A549 (cell line): ENCODE measurements at regions not wholly inside any gene's neighbourhood (a gene's known extent, or its start where the extent isn't known, plus 50 kb on each side); places are given as distances from the start of the nearest gene placed in this dataset.

Source experiments
- ATAC-seq, 2 experiments: fragments of 200-7000 bp in 1 of 2; fragments of >200 bp in 1 of 2; cut with Nextera tagmentation in 1 of 2; cut with Tn5 transposase in 1 of 2; 3 replicates each; pipeline versions ENCODE4 v1.8.0 to v1.9.1; 2018 to 2020; ENCODE audit warnings: mild to moderate bottlenecking in 1 of 2, moderate library complexity in 1 of 2
- CTCF ChIA-PET: fragments of 300-600 bp; sonication (Branson Sonifier 250); formaldehyde crosslinking; extraction: SDS; loops from one replicate; lab custom pipeline; 2021; ENCODE audit warnings: antibody characterized with exemption, inconsistent platforms; lab: Yijun Ruan, JAX
- POLR2A ChIA-PET: fragments of 350-600 bp; formaldehyde crosslinking; extraction: SDS; loops from one replicate; lab custom pipeline; 2021; ENCODE audit warnings: antibody characterized with exemption, inconsistent platforms; lab: Yijun Ruan, JAX
- DNase-seq, 2 experiments: peaks; one replicate each; pipeline versions ENCODE4 v3.0.0 to v3.0.0-alpha.2; 2011 to 2016; ENCODE audit warnings: low read depth in 1 of 2, low spot score in 1 of 2
- FAIRE-seq: peaks from 2 replicates; lab custom pipeline; 2011; peaks lifted over from hg19 to GRCh38; lab: Jason Lieb, UNC
- H3K27ac ChIP-seq, 2 experiments: fragments of >200 bp; sonication (Bioruptor Twin); formaldehyde crosslinking; 3 replicates each; pipeline ENCODE4 v1.5.1; 2016 to 2017
- H3K4me1 ChIP-seq: fragments of >200 bp; sonication (Bioruptor Twin); formaldehyde crosslinking; 3 replicates; pipeline ENCODE4 v1.6.1; 2016
- H3K4me2 ChIP-seq: fragments of >200 bp; sonication (Bioruptor Twin); formaldehyde crosslinking; 3 replicates; pipeline ENCODE4 v1.6.1; 2016
- H3K4me3 ChIP-seq: fragments of >200 bp; sonication (Bioruptor Twin); formaldehyde crosslinking; 3 replicates; pipeline ENCODE4 v1.5.1; 2016
- H3K9me3 ChIP-seq: fragments of >200 bp; sonication (Bioruptor Twin); formaldehyde crosslinking; 3 replicates; pipeline ENCODE4 v1.6.1; 2016
- ATOH8 ChIP-seq: fragments of 250-450 bp; sonication (Bioruptor Pico); IDR thresholded peaks from 2 replicates; pipeline ENCODE4 v1.5.0; 2020; ENCODE audit warnings: low read depth, mild to moderate bottlenecking, moderate library complexity
- CBX2 ChIP-seq: fragments of 200-600 bp; sonication (generic); IDR thresholded peaks from 2 replicates; pipeline ENCODE4 v1.6.1; 2016; ENCODE audit warnings: low read depth, mild to moderate bottlenecking, borderline replicate concordance
- CHD2 ChIP-seq: fragments of 150-350 bp; IDR thresholded peaks from 2 replicates; pipeline ENCODE4 v1.6.1; 2014; ENCODE audit warnings: low read length; ENCODE audit not compliant: partially characterized antibody
- CHD4 ChIP-seq: fragments of 200-600 bp; sonication (generic); IDR thresholded peaks from 2 replicates; pipeline ENCODE4 v1.6.1; 2016; ENCODE audit warnings: antibody characterized with exemption, mild to moderate bottlenecking, borderline replicate concordance
- EHF ChIP-seq: fragments of 250-450 bp; sonication (Bioruptor Pico); IDR thresholded peaks from 2 replicates; pipeline ENCODE4 v1.5.0; 2020; ENCODE audit warnings: mild to moderate bottlenecking
- FOXS1 ChIP-seq: fragments of 250-450 bp; sonication (Bioruptor Pico); IDR thresholded peaks from 2 replicates; pipeline ENCODE4 v1.5.0; 2020; ENCODE audit warnings: mild to moderate bottlenecking, moderate library complexity
- GATA3 ChIP-seq: IDR thresholded peaks from 2 replicates; pipeline ENCODE4 v1.6.1; 2012; ENCODE audit warnings: borderline replicate concordance
- HDAC2 ChIP-seq: fragments of 200-600 bp; sonication (generic); IDR thresholded peaks from 2 replicates; pipeline ENCODE4 v1.6.1; 2016
- HES2 ChIP-seq: fragments of >200 bp; sonication (Bioruptor Twin); formaldehyde crosslinking; IDR thresholded peaks from 2 replicates; pipeline ENCODE4 v1.6.1; 2016
- HOXB13 ChIP-seq: fragments of 250-450 bp; sonication (Bioruptor Pico); IDR thresholded peaks from 2 replicates; pipeline ENCODE4 v1.5.0; 2020; ENCODE audit warnings: low read depth, mild to moderate bottlenecking, moderate library complexity
- JUN ChIP-seq, 2 experiments: fragments of >200 bp; sonication (Bioruptor Twin); formaldehyde crosslinking; IDR thresholded peaks; 2 replicates in 1 of 2; 3 replicates in 1 of 2; pipeline ENCODE4 v1.6.1; 2016 to 2017
- KDM5A ChIP-seq: fragments of 200-600 bp; sonication (generic); IDR thresholded peaks from 2 replicates; pipeline ENCODE4 v1.6.1; 2016; ENCODE audit warnings: antibody characterized with exemption, mild to moderate bottlenecking
- MAX ChIP-seq: IDR thresholded peaks from 2 replicates; pipeline ENCODE4 v1.6.1; 2012
- MYC ChIP-seq: IDR thresholded peaks from 2 replicates; pipeline ENCODE4 v1.6.1; 2012; ENCODE audit warnings: mild to moderate bottlenecking, inconsistent platforms, low read length, improper control_type of control experiment, borderline replicate concordance
- NFE2L2 ChIP-seq: fragments of 150-350 bp; conservative IDR thresholded peaks from 2 replicates; pipeline ENCODE4 v1.6.1; 2014; ENCODE audit warnings: low read length
- NR3C1 ChIP-seq: fragments of >200 bp; sonication (Bioruptor Twin); formaldehyde crosslinking; IDR thresholded peaks from 3 replicates; pipeline ENCODE4 v1.6.1; 2017
- PHF8 ChIP-seq: fragments of 200-600 bp; sonication (generic); IDR thresholded peaks from 2 replicates; pipeline ENCODE4 v1.6.1; 2016; ENCODE audit warnings: low read depth, mild to moderate bottlenecking, antibody characterized with exemption, moderate library complexity, borderline replicate concordance
- POLR2AphosphoS2 ChIP-seq: conservative IDR thresholded peaks from 2 replicates; pipeline ENCODE4 v1.6.1; 2012; ENCODE audit warnings: low read length, improper control_type of control experiment, inconsistent platforms
- RARB ChIP-seq: fragments of 250-450 bp; sonication (Bioruptor Pico); IDR thresholded peaks from 2 replicates; pipeline ENCODE4 v1.8.0; 2021; ENCODE audit warnings: mild to moderate bottlenecking, moderate library complexity
- TFCP2L1 ChIP-seq: fragments of 250-450 bp; sonication (Bioruptor Pico); IDR thresholded peaks from 2 replicates; pipeline ENCODE4 v1.5.0; 2021; ENCODE audit warnings: mild to moderate bottlenecking
- ZSCAN20 ChIP-seq: fragments of 250-450 bp; sonication (Bioruptor Pico); IDR thresholded peaks from 2 replicates; pipeline ENCODE4 v1.8.0; 2022; ENCODE audit warnings: mild to moderate bottlenecking, moderate library complexity
- WGBS: methylation state at CpG from one replicate; pipeline ENCODE4 v1.1.6; 2017; ENCODE audit errors: missing lambda C conversion rate; 5-methylcytosine and 5-hydroxymethylcytosine counted together
- TF ChIP-seq, protein P1 (sequence below): fragments of 200-600 bp; sonication (generic); IDR thresholded peaks from 2 replicates; pipeline ENCODE4 v1.6.1; 2016; ENCODE audit warnings: antibody characterized with exemption, mild to moderate bottlenecking, moderate library complexity
- TF ChIP-seq, protein P2 (sequence below): fragments of >200 bp; sonication (Bioruptor Twin); formaldehyde crosslinking; IDR thresholded peaks from 3 replicates; pipeline ENCODE4 v1.5.1; 2016

DNA sequence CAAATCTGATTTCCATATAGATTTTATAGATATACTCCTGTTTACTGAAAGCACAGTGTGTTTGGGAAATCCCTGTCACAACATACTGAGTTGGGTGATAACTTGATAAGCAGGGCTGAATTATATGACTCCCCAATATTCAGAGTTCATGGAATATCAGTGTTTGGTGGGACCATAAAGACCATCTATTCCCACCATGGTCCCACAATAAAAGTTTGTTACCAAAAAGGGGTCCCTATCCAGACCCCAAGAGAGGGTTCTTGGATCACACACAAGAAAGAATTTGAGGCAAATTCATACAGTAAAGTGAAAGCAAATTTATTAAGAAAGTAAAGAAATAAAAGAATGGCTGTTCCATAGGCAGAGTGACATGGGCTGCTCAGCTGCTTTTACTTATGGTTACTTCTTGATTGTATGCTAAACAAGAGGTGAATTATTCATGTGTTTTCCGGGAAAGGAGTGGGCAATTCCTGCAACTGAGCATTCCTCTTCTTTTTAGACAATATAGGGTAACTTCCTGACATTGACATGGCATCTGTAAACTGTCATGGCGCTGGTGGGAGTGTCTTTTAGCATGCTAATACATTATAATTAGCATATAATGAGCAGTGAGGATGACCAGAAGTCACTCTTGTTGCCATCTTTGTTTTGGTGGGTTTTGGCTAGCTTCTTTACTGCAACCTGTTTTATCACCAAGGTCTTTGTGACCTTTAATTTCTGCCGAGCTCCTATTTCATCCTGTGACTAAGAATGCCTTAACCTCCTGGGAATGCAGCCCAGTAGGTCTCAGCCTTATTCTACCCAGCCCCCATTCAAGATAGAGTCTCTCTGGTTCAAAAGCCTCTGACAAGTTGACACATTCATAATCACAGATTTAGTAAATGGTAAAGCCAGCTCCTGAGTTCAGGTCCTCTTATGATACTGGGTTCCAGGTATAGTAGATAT, 240.6 kb upstream of the PDGFD start:
- TF ChIP-seq, protein P1, sequence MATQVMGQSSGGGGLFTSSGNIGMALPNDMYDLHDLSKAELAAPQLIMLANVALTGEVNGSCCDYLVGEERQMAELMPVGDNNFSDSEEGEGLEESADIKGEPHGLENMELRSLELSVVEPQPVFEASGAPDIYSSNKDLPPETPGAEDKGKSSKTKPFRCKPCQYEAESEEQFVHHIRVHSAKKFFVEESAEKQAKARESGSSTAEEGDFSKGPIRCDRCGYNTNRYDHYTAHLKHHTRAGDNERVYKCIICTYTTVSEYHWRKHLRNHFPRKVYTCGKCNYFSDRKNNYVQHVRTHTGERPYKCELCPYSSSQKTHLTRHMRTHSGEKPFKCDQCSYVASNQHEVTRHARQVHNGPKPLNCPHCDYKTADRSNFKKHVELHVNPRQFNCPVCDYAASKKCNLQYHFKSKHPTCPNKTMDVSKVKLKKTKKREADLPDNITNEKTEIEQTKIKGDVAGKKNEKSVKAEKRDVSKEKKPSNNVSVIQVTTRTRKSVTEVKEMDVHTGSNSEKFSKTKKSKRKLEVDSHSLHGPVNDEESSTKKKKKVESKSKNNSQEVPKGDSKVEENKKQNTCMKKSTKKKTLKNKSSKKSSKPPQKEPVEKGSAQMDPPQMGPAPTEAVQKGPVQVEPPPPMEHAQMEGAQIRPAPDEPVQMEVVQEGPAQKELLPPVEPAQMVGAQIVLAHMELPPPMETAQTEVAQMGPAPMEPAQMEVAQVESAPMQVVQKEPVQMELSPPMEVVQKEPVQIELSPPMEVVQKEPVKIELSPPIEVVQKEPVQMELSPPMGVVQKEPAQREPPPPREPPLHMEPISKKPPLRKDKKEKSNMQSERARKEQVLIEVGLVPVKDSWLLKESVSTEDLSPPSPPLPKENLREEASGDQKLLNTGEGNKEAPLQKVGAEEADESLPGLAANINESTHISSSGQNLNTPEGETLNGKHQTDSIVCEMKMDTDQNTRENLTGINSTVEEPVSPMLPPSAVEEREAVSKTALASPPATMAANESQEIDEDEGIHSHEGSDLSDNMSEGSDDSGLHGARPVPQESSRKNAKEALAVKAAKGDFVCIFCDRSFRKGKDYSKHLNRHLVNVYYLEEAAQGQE: no peak
- TF ChIP-seq CHD2 (no peak), MAX (no peak), HES2 (no peak), KDM5A (no peak), EHF (CRISPR knock-in tag) (no peak), CHD4 (no peak), HOXB13 (no peak), FOXS1 (no peak), RARB (CRISPR knock-in tag) (no peak), HDAC2 (no peak), JUN (IDR thresholded peaks at IDR 0.05) (no peak), NR3C1 (no peak), MYC (no peak), POLR2AphosphoS2 (no peak)
- TF ChIP-seq, protein P2, sequence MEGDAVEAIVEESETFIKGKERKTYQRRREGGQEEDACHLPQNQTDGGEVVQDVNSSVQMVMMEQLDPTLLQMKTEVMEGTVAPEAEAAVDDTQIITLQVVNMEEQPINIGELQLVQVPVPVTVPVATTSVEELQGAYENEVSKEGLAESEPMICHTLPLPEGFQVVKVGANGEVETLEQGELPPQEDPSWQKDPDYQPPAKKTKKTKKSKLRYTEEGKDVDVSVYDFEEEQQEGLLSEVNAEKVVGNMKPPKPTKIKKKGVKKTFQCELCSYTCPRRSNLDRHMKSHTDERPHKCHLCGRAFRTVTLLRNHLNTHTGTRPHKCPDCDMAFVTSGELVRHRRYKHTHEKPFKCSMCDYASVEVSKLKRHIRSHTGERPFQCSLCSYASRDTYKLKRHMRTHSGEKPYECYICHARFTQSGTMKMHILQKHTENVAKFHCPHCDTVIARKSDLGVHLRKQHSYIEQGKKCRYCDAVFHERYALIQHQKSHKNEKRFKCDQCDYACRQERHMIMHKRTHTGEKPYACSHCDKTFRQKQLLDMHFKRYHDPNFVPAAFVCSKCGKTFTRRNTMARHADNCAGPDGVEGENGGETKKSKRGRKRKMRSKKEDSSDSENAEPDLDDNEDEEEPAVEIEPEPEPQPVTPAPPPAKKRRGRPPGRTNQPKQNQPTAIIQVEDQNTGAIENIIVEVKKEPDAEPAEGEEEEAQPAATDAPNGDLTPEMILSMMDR: no peak
- FAIRE-seq: no peak
- CTCF ChIA-PET: no interaction called here
- DNase-seq: no peak
- Histone ChIP-seq H3K4me3 (no peak overlapping the region), H3K4me1 (no peaks in the 10 kb centered on the region), H3K27ac (no peak overlapping the region), H3K4me2 (no peak overlapping the region), H3K9me3 (no peaks in the 10 kb centered on the region)
- WGBS: 16% methylated on average over 3 of the region's 3 CpGs
- POLR2A ChIA-PET: no interaction called here
- no peak for ATAC-seq

DNA sequence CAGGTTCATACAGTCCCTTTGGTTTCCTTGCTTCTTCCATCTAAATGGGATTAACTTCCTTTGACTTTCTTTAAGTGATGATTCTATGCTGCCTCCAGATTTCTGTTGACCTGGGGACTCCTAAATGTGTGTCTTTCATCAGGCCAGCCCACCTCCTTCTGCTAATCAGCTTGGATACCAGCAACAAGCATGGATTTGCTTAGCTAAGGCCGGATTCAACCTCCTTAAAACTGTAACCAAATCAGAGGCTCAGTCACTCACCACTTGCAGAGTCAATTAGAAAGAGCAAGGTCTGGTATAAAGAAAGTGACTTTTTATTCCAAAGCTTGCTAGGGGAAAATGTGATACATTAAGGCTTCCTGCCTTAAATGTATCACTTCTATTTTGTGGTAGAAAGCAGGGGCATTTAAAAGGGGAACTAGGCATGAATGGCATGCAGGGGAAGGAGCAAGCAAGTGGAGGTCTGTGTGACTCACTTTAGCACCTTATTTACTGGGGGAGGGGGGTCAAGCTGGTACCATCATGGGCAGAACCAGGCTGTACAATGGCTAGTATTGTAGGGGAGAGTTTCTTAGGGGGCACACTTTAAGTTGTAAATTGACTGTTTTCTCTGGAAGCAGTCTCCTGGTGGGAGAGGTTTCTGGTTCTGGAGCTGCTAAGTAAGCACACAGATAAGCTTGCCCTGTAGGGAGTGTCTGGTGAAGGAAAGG, 239.0 kb upstream of the PDGFD start:
- no peaks in the 10 kb centered on the region for H3K9me3 ChIP-seq
- ATAC-seq (no peak), FAIRE-seq (no peak), DNase-seq (no peak)
- ChIA-PET POLR2A (no interaction called here), CTCF (no interaction called here)
- no peak overlapping the region for H3K4me3 ChIP-seq
- no peaks in the 10 kb centered on the region for H3K4me1 ChIP-seq
- H3K27ac ChIP-seq: no peak overlapping the region
- 63% methylated on average over 1 of the region's 1 CpG for WGBS
- H3K4me2 ChIP-seq: no peak overlapping the region
- TF ChIP-seq CBX2: no peak
- no peak for TF ChIP-seq GATA3
- no peak for TF ChIP-seq POLR2AphosphoS2
- TF ChIP-seq PHF8: no peak
- TF ChIP-seq ATOH8 (CRISPR knock-in tag): no peak
- TF ChIP-seq, protein P1: no peak
- no peak for TF ChIP-seq NFE2L2
- no peak for TF ChIP-seq FOXS1
- TF ChIP-seq CHD2: no peak
- TF ChIP-seq CHD4: no peak
- TF ChIP-seq ZSCAN20 (CRISPR knock-in tag): no peak
- no peak for TF ChIP-seq TFCP2L1 (CRISPR knock-in tag)
